ENCODE measurements at regions not wholly inside any gene's neighbourhood (a gene's known extent, or its start where the extent isn't known, plus 50 kb on each side); places are given as distances from the start of the nearest gene placed in this dataset.
A peak's percentile ranks its signal among the peaks of the same experiment; 100 is the strongest.

- no peaks in the 10 kb centered on the region for H3K9me3 ChIP-seq (replicated peaks; ENCODE audit: low read length)
- peaks cover 22% of the 10 kb centered on the region for H3K4me1 ChIP-seq (ENCODE audit: control insufficient read depth, insufficient read depth, low read length)
- no peak overlapping the region for H3K9ac ChIP-seq (ENCODE audit: low read depth, low read length)
- H3K36me3 ChIP-seq (ENCODE audit: insufficient read depth, low read length): no peaks in the 10 kb centered on the region
- no peaks in the 10 kb centered on the region for H3K27me3 ChIP-seq (ENCODE audit: control insufficient read depth, insufficient read depth, low read length)
- H3K4me3 ChIP-seq (ENCODE audit: low read length): no peak overlapping the region
- H3K4me2 ChIP-seq (ENCODE audit: low read length): no peak overlapping the region
Measured at GRCh38 chr1:87958201-87958600, 629.5 kb downstream of the LMO4 start.

GRCh38 chr1:87958716-87959115, 630.0 kb downstream of the LMO4 start:
- Histone ChIP-seq H3K4me2 (ENCODE audit: low read length) (no peak overlapping the region), H3K36me3 (ENCODE audit: insufficient read depth, low read length) (no peaks in the 10 kb centered on the region), H3K27me3 (ENCODE audit: control insufficient read depth, insufficient read depth, low read length) (no peaks in the 10 kb centered on the region), H3K9ac (ENCODE audit: low read depth, low read length) (no peak overlapping the region), H3K4me1 (ENCODE audit: control insufficient read depth, insufficient read depth, low read length) (peaks cover 27% of the 10 kb centered on the region), H3K4me3 (ENCODE audit: low read length) (no peak overlapping the region), H3K9me3 (replicated peaks; ENCODE audit: low read length) (no peaks in the 10 kb centered on the region)

- no peak overlapping the region for H3K4me2 ChIP-seq (ENCODE audit: low read length)
- no peaks in the 10 kb centered on the region for H3K27me3 ChIP-seq (ENCODE audit: control insufficient read depth, insufficient read depth, low read length)
- H3K4me3 ChIP-seq (ENCODE audit: low read length): no peak overlapping the region
- no peaks in the 10 kb centered on the region for H3K36me3 ChIP-seq (ENCODE audit: insufficient read depth, low read length)
- H3K9ac ChIP-seq (ENCODE audit: low read depth, low read length): no peak overlapping the region
- no peaks in the 10 kb centered on the region for H3K9me3 ChIP-seq (replicated peaks; ENCODE audit: low read length)
- peaks cover 32% of the 10 kb centered on the region for H3K4me1 ChIP-seq (ENCODE audit: control insufficient read depth, insufficient read depth, low read length)
Measured at GRCh38 chr1:87959236-87959635, 630.6 kb downstream of the LMO4 start.

- H3K9me3 ChIP-seq (replicated peaks; ENCODE audit: low read length): no peaks in the 10 kb centered on the region
- H3K4me1 ChIP-seq (ENCODE audit: control insufficient read depth, insufficient read depth, low read length): peaks cover 13% of the 10 kb centered on the region
- H3K4me2 ChIP-seq (ENCODE audit: low read length): no peak overlapping the region
- H3K36me3 ChIP-seq (ENCODE audit: insufficient read depth, low read length): no peaks in the 10 kb centered on the region
- H3K9ac ChIP-seq (ENCODE audit: low read depth, low read length): no peak overlapping the region
- no peak overlapping the region for H3K4me3 ChIP-seq (ENCODE audit: low read length)
- no peaks in the 10 kb centered on the region for H3K27me3 ChIP-seq (ENCODE audit: control insufficient read depth, insufficient read depth, low read length)
Measured at GRCh38 chr1:87961992-87962391, 633.3 kb downstream of the LMO4 start.

GRCh38 chr1:87963556-87963955, 634.9 kb downstream of the LMO4 start:
- no peaks in the 10 kb centered on the region for H3K27me3 ChIP-seq (ENCODE audit: control insufficient read depth, insufficient read depth, low read length)
- H3K9ac ChIP-seq (ENCODE audit: low read depth, low read length): no peak overlapping the region
- no peaks in the 10 kb centered on the region for H3K36me3 ChIP-seq (ENCODE audit: insufficient read depth, low read length)
- no peak overlapping the region for H3K4me2 ChIP-seq (ENCODE audit: low read length)
- H3K9me3 ChIP-seq (replicated peaks; ENCODE audit: low read length): no peaks in the 10 kb centered on the region
- no peak overlapping the region for H3K4me3 ChIP-seq (ENCODE audit: low read length)
- H3K4me1 ChIP-seq (ENCODE audit: control insufficient read depth, insufficient read depth, low read length): peaks cover 23% of the 10 kb centered on the region

GRCh38 chr1:87965193-87965592, 636.5 kb downstream of the LMO4 start:
- Histone ChIP-seq H3K27me3 (ENCODE audit: control insufficient read depth, insufficient read depth, low read length) (no peaks in the 10 kb centered on the region), H3K9me3 (replicated peaks; ENCODE audit: low read length) (no peaks in the 10 kb centered on the region), H3K36me3 (ENCODE audit: insufficient read depth, low read length) (no peaks in the 10 kb centered on the region), H3K4me2 (ENCODE audit: low read length) (no peak overlapping the region), H3K4me1 (ENCODE audit: control insufficient read depth, insufficient read depth, low read length) (peaks cover 26% of the 10 kb centered on the region), H3K4me3 (ENCODE audit: low read length) (no peak overlapping the region), H3K9ac (ENCODE audit: low read depth, low read length) (no peak overlapping the region)

GRCh38 chr1:87968197-87968955, 639.7 kb downstream of the LMO4 start:
- Histone ChIP-seq H3K36me3 (ENCODE audit: insufficient read depth, low read length) (no peaks in the 10 kb centered on the region), H3K9me3 (replicated peaks; ENCODE audit: low read length) (no peaks in the 10 kb centered on the region), H3K9ac (ENCODE audit: low read depth, low read length) (peak overlapping the region; percentile 7), H3K27me3 (ENCODE audit: control insufficient read depth, insufficient read depth, low read length) (no peaks in the 10 kb centered on the region), H3K4me2 (ENCODE audit: low read length) (peak overlapping the region; percentile 28), H3K4me1 (ENCODE audit: control insufficient read depth, insufficient read depth, low read length) (peaks cover 23% of the 10 kb centered on the region), H3K4me3 (ENCODE audit: low read length) (no peak overlapping the region)

- H3K27me3 ChIP-seq (ENCODE audit: control insufficient read depth, insufficient read depth, low read length): no peaks in the 10 kb centered on the region
- no peak overlapping the region for H3K4me3 ChIP-seq (ENCODE audit: low read length)
- H3K9me3 ChIP-seq (replicated peaks; ENCODE audit: low read length): no peaks in the 10 kb centered on the region
- peaks cover 16% of the 10 kb centered on the region for H3K4me1 ChIP-seq (ENCODE audit: control insufficient read depth, insufficient read depth, low read length)
- no peak overlapping the region for H3K4me2 ChIP-seq (ENCODE audit: low read length)
- peak overlapping the region; percentile 7 for H3K9ac ChIP-seq (ENCODE audit: low read depth, low read length)
- H3K36me3 ChIP-seq (ENCODE audit: insufficient read depth, low read length): no peaks in the 10 kb centered on the region
Measured at GRCh38 chr1:87969040-87969439, 640.4 kb downstream of the LMO4 start.

- Histone ChIP-seq H3K4me3 (ENCODE audit: low read length) (no peak overlapping the region), H3K27me3 (ENCODE audit: control insufficient read depth, insufficient read depth, low read length) (no peaks in the 10 kb centered on the region), H3K4me2 (ENCODE audit: low read length) (no peak overlapping the region)
Measured at GRCh38 chr1:87972811-87973210, 644.1 kb downstream of the LMO4 start.

GRCh38 chr1:87973896-87974295, 645.2 kb downstream of the LMO4 start:
- Histone ChIP-seq H3K36me3 (ENCODE audit: insufficient read depth, low read length) (no peaks in the 10 kb centered on the region), H3K9ac (ENCODE audit: low read depth, low read length) (no peak overlapping the region), H3K4me1 (ENCODE audit: control insufficient read depth, insufficient read depth, low read length) (no peaks in the 10 kb centered on the region), H3K4me3 (ENCODE audit: low read length) (no peak overlapping the region), H3K4me2 (ENCODE audit: low read length) (no peak overlapping the region), H3K9me3 (replicated peaks; ENCODE audit: low read length) (no peaks in the 10 kb centered on the region), H3K27me3 (ENCODE audit: control insufficient read depth, insufficient read depth, low read length) (no peaks in the 10 kb centered on the region)

More at GRCh38 chr1:87972811-87973210, 644.1 kb downstream of the LMO4 start:
- no peaks in the 10 kb centered on the region for H3K36me3 ChIP-seq (ENCODE audit: insufficient read depth, low read length)
- H3K4me1 ChIP-seq (ENCODE audit: control insufficient read depth, insufficient read depth, low read length): peaks cover 11% of the 10 kb centered on the region
- no peak overlapping the region for H3K9ac ChIP-seq (ENCODE audit: low read depth, low read length)
- H3K9me3 ChIP-seq (replicated peaks; ENCODE audit: low read length): no peaks in the 10 kb centered on the region

GRCh38 chr1:87976316-87976715, 647.6 kb downstream of the LMO4 start:
- Histone ChIP-seq H3K9ac (ENCODE audit: low read depth, low read length) (no peak overlapping the region), H3K27me3 (ENCODE audit: control insufficient read depth, insufficient read depth, low read length) (no peaks in the 10 kb centered on the region), H3K9me3 (replicated peaks; ENCODE audit: low read length) (no peaks in the 10 kb centered on the region), H3K4me1 (ENCODE audit: control insufficient read depth, insufficient read depth, low read length) (no peaks in the 10 kb centered on the region), H3K4me3 (ENCODE audit: low read length) (no peak overlapping the region), H3K4me2 (ENCODE audit: low read length) (no peak overlapping the region), H3K36me3 (ENCODE audit: insufficient read depth, low read length) (no peaks in the 10 kb centered on the region)

- Histone ChIP-seq H3K36me3 (ENCODE audit: insufficient read depth, low read length) (no peaks in the 10 kb centered on the region), H3K9ac (ENCODE audit: low read depth, low read length) (no peak overlapping the region)
Measured at GRCh38 chr1:87977145-87977544, 648.5 kb downstream of the LMO4 start.

More at GRCh38 chr1:87977145-87977544, 648.5 kb downstream of the LMO4 start:
- no peaks in the 10 kb centered on the region for H3K27me3 ChIP-seq (ENCODE audit: control insufficient read depth, insufficient read depth, low read length)
- H3K4me2 ChIP-seq (ENCODE audit: low read length): no peak overlapping the region
- no peaks in the 10 kb centered on the region for H3K4me1 ChIP-seq (ENCODE audit: control insufficient read depth, insufficient read depth, low read length)
- H3K4me3 ChIP-seq (ENCODE audit: low read length): no peak overlapping the region
- no peaks in the 10 kb centered on the region for H3K9me3 ChIP-seq (replicated peaks; ENCODE audit: low read length)
